Renal cortical epithelial cell (primary cell): ENCODE measurements at regions not wholly inside any gene's neighbourhood (a gene's known extent, or its start where the extent isn't known, plus 50 kb on each side); places are given as distances from the start of the nearest gene placed in this dataset.

Source experiments
- DNase-seq: peaks from one replicate; pipeline ENCODE4 v3.0.0-alpha.2; 2011; ENCODE audit warnings: low read depth

DNA sequence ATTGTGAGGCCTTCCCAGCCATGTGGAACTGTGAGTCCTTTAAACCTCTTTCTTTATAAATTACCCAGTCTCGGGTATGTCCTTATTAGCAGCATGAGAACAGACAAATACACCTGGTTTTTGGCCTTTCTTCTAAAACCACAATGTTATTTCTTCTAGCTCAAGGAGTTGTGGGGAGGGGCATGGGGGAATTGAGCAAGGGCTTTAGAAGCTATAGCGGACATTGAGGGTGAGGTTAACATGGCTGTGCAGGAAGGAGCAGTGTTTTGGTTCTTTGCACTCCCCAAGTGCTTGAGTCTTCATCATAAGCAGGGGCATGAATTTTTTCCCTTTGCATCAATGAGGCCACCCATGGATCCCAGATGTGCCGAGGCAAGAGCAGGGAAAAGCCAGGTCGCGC, 86.8 kb downstream of the SPRING1 start:
- no peak for DNase-seq

DNA sequence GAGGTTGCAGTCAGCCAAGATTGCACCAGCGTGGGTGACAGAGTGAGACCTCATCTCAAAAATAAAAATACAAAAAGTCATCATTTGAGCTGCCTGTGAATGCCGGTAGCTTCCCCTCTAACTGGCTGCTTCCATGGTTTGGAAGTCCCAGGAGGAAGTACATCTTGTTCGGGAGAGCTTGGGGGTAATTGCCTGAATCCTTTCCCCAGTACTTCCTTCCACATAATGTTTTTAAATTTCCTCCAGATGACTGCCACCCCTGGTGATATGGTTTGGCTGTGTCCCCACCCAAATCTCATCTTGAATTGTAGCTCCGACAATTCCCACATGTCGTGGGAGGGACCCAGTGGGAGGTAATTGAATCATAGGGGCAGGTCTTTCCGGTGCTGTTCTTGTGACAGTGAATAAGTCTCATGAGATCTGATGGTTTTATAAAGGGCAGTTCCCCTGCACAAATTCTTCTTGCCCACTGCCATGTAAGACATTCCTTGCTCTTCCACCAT, 87.2 kb downstream of the SPRING1 start:
- no peak for DNase-seq

DNA sequence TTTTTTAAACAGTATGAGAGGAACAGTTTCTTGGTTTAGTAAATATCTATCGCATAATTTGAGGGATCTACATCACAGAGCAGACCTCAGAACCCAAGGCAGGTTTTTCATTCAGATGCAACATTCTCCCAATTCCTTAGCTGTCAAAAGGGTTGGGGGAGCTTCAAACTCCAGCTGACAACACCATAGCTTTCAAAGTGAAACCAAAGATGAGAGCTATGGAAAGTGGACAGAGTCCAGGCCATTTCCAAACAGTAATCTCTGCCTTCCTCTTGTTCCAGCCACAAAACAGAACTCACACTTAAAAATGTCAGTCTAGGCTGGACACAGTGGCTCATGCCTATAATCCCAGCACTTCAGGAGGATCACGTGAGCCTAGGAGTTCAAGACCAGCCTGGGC, 87.8 kb downstream of the SPRING1 start:
- DNase-seq, result no peak

DNA sequence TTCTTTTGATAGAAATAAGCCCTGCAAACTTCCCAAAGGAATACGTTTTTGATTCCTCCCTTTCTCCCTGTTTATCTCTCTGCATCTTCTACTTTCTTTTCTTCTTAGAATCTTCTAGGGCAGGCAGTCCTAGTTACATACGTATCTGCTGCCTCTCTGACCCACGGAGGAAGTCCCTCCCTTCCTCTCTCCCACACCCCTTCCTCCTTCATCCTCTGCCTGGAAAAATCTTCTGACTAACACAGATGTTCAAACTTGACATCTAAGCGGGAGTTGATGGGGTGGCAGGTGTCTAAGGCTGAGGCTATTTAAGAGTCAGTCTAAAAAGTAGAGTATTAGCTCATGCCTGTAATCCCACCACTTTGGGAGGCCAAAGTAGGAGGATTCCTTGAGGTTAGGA, 88.6 kb downstream of the MAP1LC3B2 start:
- no peak for DNase-seq

DNA sequence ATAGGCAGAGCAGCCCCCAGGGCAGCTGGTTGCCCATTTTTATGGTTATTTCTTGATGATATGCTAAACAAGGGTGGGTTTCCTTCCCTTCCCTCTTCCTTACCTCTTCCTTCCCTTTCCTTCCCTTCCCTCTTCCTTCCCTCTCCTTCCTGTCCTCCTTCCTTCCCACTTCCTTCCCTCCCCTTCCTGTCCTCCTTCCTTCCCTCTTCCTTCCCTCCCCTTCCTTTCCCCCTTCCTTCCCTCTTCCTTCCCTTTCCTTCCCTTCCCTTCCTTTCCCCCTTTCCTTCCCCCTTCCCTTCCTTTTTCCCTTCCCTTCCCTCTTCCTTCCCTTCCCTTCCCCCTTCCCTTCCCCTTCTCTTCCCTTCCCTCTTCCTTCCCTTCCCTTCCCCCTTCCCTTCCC, 87.7 kb downstream of the MAP1LC3B2 start:
- DNase-seq, result no peak

DNA sequence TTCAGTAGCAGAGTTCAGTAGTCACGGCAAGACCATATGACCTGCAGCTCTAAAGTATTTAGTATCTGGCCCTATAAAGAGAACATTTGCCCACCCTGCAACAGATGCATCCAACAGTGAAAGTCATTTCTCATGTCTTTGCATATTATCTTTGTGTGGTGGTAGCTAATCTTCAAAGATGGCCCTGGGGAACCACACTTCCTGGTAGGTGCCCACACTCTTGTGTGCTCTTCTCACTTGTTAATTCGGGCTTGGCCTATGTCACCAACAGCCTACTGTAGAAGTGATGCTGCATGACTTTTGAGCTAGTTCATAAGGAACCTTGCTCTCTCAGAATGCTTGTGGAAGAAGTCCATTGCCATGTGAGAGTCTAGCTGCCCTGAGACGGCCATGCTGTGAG, 85.6 kb downstream of the MAP1LC3B2 start:
- no peak for DNase-seq

DNA sequence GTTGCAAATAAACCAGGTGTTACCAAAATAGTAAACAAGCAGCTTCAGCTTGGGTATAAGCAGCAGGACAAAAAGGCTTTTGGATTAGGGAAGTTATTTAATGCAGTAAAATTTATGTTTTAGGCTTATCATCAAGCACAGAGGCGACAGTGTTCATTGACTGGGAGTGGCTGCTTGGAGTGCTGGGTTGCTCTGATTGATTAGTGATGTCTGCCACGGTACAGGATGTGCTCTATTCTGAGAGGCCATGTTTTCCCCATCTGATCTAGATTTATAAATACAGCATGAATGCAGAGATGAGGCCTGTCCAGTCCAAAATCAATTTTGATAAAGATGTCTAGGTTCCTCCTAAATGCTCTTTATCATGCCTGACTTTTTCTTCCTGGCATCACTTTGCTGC, 83.5 kb downstream of the MAP1LC3B2 start:
- DNase-seq, result no peak

DNA sequence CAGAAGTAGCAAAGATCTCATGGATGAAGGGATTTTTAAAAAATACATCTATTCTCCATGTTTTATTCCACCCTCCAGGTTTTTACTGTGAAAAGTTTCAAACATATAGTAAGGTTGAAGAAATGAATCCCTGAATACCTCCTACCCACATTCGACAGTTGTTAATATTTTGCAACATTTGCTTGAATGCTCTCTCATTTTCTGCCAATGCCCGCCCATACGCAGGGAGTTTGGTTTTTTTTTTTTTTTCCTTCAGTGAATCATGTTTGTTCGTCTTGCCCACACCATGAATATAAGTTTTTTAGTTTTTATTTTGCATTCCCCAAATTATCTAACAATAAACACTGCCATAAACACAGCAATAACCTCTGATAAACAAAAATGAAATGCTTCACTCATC, 82.9 kb downstream of the MAP1LC3B2 start:
- no peak for DNase-seq

DNA sequence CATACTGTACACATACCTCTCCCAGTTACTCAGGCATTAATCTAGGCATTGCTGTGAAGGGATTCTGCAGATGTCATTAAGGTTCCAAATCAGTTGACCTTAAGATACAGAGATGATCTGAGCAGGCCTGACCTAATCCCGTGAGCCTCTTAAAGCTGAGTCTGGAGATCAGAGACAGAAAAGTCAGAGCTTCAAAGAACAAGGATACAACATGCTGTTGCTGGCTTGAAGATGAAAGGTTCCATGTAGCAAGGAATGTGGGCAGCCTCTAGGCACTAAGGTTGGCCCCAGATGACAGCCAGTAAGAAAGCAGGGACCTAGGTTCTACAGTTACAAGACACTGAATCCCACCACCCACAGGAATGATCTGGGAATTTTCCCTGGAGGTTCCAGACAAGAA, 81.1 kb downstream of the MAP1LC3B2 start:
- DNase-seq, result no peak

DNA sequence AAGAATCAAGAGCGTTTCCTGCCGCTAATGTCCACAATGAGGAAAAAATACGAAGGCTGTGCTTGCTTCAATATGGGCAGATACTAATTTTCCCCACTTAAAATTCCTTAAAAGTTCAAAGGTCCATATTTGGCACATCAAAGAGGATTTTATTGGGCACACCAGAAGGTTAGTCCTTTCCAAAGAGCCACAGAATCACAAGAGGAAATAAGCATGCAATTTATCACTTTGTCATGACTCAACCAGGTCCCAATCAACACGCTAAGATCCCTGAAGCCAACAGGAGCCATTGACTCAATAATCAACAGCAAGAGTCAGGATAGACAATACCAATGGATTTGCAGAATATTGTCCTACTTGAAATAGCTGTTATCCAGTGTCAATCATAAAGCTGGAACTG, 80.6 kb downstream of the MAP1LC3B2 start:
- no peak for DNase-seq

DNA sequence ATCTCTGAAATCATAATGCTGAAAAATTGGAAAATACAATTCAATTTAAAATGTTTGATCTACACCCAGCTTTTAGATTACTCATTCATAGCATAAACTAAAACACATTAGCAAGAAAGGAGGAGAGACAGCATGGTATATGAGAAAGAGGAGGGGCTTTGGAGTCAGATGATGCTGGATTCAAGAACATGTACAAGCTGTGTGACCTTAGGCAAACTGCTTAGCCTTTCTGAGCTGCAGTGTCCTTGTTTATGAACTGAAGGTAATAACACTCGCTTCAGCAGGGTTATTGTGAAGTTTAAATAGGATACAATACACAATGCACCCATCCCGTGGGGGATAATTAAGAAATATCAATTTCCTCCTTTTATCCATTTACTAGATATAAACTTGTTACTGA, 79.2 kb downstream of the MAP1LC3B2 start:
- no peak for DNase-seq

DNA sequence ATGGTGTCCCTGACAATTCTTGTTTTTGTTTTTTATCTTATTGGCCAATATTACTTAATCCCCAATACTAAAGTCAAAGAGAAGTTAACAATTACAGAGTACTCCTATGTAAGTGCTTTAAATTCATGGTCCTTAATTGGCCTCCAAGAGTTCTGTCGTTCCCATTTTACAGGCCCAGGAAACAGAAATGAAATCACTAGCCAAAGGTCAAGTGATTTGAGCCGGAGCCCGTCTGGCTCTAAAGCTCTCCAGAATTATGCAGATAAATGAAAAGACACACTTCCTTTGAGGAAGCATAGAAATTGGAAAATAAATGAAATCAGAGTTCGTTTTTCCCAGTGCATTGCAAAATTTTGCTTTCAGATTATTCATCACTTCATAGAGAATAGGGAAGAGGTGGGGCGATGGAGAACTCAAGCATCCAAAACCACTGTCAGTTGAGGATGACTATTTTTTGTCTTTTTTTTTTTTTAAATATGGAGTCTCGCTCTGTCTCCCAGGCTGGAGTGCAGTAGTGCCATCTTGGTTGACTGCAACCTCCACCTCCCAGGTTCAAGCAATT, 78.5 kb downstream of the MAP1LC3B2 start:
- no peak for DNase-seq

DNA sequence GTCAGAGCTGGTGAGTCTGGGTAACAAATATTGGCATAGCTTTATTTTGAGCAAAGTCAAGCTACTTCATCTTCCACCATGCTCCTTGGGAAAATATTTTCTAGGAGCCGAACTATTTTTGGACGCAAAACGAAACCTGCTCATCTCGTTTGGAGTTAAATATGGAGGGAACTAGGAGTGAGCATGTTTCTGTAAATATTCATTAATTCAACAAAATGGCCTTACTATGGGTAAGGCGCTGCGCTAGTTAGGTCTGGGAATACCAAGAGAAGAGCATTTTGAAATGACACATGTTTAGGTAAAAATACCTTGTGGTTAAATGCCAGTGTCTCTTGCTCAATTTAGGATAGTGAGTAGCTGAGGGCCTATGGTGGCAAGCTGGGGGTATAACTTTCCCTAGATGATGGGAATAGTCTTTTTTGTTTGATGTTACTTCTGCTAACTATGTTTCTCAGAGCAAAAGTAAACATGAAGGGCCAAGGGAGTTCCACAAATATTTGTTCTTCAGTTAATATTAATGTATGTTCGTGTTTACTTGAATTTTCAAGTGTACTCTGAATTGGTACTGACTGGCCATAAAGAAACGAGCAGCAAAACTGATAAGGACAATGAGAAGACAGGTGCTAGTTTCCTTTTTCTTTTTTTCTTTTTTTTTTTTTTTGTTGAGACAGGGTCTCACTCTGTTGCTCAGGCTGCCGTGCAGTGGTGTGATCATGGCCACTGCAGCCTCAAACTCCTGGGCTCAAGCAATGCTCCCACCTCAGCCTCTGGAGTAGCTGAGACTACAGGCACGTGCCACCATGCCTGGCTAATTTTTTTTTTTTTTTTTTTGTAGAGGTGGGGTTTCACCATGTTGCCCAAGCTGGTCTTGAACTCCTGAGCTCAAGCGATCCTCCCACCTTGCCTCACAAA, 77.7 kb downstream of the MAP1LC3B2 start:
- DNase-seq, result no peak

DNA sequence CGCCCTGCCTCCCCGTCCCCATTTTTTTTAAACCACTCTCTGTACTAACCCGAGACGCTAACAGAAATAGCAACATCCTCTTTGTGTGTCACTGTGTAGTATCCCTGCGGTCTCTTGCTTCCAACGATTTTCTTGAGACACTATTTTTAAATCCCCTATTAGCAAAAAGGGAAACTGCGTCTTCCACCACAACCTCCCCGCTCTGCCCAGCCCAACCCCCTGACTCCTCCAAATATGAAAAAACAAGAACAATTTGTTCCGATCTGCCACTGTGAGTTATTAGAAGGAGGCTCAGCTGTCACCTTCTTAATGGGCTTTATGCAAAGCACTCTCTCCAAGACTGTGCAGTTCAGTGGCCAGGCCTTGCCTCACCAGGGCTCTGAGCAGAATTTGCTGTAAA, 76.3 kb downstream of the MAP1LC3B2 start:
- DNase-seq, result no peak

DNA sequence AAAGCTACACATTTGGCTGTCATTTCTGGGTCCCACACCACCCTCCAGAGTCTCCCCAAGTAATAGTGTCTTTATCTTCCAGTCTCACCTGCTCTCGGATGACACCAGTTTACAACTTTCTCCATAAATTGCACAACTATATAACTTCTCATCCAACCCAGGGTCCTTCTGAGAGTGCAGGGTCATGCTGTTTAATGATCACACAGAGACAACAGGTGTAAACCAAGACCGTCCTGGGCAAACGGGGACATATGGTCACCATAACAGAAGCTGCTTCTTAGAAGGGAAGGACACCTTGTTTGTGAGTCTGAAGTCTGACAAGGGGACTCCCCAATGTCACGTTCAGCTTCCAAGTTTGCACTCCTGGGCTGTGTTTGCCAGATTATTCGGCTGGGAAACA, 74.3 kb downstream of the MAP1LC3B2 start:
- no peak for DNase-seq

DNA sequence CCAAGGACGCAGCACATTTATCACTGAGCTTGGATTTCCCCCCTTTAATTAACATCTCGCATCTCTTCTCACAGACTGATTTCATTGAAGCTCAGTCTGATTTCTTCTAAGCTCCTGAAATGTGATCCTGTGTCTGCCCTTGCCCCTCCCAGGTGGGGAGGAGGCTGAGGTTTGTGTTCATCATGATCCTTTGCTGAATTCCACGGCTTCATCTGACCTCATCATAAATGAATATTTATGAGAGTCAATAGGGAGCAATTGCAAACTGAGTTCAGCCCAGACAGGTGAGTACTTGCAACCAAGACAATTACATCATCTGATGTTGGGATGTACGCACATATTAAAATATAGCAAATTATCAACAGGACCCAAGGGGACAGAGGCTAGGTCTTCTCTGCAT, 72.4 kb downstream of the MAP1LC3B2 start:
- peak; percentile 13 for DNase-seq

DNA sequence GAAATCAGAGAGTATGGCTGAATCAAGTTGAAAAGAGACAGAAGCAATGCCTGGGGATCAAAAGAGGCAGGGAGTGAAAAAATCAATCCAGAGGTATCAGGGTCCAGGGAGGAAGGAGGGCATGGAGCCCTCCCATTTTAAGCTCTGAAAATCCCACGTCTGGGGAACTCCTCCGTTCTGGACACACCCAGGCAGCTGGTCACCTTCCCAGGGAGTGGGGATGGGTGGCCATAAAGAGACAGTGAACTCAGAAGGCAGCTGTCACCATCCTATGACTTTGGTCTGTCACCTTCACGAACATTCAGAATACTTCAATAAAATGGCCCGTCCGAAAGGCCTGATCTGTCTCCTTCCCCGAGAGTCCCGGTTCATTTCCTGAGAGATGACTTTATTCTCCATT, 71.6 kb downstream of the MAP1LC3B2 start:
- no peak for DNase-seq

DNA sequence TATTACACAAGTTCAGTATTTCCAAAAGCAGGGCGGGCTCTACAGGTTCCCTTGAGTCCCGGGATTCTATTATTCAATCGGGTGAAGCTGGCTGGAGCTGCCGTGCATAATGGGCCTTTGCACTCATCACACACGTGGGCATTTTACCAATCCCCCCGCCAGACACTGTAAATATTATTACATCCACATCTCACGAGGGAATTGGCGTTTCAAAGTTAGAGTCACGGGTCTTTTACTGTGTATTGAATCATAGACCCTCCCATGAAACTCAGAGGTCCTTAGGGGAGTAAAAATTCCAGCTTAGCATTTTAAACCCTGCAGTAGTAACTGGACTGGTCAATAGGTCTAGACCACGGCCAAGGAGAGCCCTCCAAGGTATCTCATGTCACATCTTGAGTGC, 70.3 kb downstream of the MAP1LC3B2 start:
- DNase-seq, result no peak

DNA sequence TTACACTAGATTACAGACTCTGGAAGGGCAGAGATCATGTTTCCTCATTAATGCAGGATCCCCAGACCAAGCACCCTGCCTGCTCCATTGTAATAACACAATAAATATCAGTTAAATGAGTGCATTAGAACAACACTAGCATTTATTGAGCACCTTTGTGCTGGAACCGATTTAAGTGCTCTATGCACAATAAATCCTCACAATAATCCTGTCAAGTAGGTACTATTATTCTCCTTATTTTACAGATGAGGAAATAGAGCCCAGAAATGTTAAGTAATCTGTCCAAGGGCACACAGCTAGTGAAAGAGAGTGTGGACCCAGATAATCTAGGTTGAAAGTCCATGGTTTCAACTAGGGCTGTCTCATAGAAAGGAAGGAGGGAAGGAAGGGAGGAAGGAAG, 69.8 kb downstream of the MAP1LC3B2 start:
- DNase-seq, result no peak

DNA sequence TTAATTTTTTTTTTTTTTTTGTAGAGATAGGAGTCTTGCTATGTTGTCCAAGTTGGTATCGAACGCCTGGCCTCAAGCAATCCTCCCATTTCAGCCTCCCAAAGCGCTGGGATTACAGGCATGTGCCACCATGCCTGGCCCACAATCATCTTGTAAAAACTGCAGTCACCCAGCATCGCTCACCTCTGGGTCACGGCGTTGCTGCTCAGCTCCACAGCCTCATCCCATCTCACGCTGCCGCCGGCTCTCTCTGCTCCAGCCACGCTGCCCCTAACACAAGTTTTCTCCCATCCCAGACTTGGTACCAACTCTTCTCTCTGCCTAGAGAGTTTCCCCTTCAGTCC, 69.2 kb downstream of the MAP1LC3B2 start:
- no peak for DNase-seq
